Neuron (in vitro differentiated cells): ENCODE measurements at regions not wholly inside any gene's neighbourhood (a gene's known extent, or its start where the extent isn't known, plus 50 kb on each side); places are given as distances from the start of the nearest gene placed in this dataset.

Experiments
- H2AFZ ChIP-seq: one replicate; pipeline ENCODE4 v1.6.1; 2013; ENCODE audit warnings: low read depth, mild to moderate bottlenecking, inconsistent platforms, low read length, moderate library complexity
- H3K27me3 ChIP-seq: one replicate; pipeline ENCODE4 v1.6.1; 2013; ENCODE audit warnings: low read length; ENCODE audit not compliant: insufficient read depth
- H3K36me3 ChIP-seq: one replicate; pipeline ENCODE4 v1.6.1; 2013; ENCODE audit warnings: low read length; ENCODE audit not compliant: insufficient read depth
- H3K4me1 ChIP-seq: one replicate; pipeline ENCODE4 v1.6.1; 2013; ENCODE audit warnings: low read length; ENCODE audit not compliant: insufficient read depth
- H3K4me3 ChIP-seq: 2 replicates; pipeline ENCODE4 v1.5.1; 2013; ENCODE audit warnings: mild to moderate bottlenecking, low read length, moderate library complexity
- H3K9me3 ChIP-seq: one replicate; pipeline ENCODE4 v1.6.1; 2013; ENCODE audit warnings: low read length

DNA sequence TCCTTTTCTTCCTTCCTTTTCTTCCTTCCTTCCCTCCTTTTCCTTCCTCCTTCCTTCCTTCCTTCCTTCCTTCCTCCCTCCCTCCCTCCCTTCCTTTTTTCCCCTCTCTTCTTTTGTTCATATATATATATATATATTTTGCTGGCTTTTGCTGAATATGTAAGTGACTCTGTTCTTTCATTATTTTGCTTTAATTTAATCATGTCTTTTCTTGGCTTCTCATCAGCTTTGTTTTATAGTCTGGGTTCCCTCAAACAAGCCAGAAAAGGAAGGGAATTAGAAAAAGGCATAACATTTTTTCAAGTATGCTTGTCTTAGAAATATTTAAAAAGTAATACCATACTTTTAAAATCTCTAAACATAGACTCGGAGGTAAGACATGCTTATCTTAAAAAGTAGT, 219.9 kb upstream of the ATXN7L3B start:
- H3K36me3 ChIP-seq = no peaks in the 10 kb centered on the region
- no peaks in the 10 kb centered on the region for H3K27me3 ChIP-seq
- no peak overlapping the region for H3K4me3 ChIP-seq
- no peaks in the 10 kb centered on the region for H3K4me1 ChIP-seq
- no peaks in the 10 kb centered on the region for H3K9me3 ChIP-seq
- H2AFZ ChIP-seq = no peak overlapping the region

DNA sequence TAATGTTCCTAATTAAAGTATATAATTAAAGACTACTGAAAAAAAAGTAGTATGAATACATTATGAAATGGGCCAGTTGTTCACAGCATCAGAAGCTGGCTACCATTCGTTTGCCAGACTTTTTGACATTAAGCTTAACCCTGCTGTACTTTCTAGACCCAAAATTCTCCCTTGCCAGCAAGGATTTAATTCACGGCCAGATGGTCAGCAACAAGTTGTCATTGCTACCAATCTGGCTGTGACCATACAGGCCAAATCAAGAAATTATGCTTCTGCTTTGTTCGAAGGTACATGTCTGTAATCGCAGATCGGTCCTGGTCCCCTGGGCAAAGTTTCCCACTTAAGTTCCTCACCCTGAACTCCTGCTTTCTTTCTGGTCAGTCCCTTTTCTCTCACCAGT, 217.7 kb upstream of the ATXN7L3B start:
- H3K36me3 ChIP-seq = no peaks in the 10 kb centered on the region
- H3K9me3 ChIP-seq = no peaks in the 10 kb centered on the region
- H3K4me1 ChIP-seq = no peaks in the 10 kb centered on the region
- no peak overlapping the region for H2AFZ ChIP-seq
- no peak overlapping the region for H3K4me3 ChIP-seq
- no peaks in the 10 kb centered on the region for H3K27me3 ChIP-seq

- H3K27me3 ChIP-seq = no peaks in the 10 kb centered on the region
- no peak overlapping the region for H3K4me3 ChIP-seq
Observed at GRCh38 chr12:74321381-74321780, 216.3 kb upstream of the ATXN7L3B start.

DNA sequence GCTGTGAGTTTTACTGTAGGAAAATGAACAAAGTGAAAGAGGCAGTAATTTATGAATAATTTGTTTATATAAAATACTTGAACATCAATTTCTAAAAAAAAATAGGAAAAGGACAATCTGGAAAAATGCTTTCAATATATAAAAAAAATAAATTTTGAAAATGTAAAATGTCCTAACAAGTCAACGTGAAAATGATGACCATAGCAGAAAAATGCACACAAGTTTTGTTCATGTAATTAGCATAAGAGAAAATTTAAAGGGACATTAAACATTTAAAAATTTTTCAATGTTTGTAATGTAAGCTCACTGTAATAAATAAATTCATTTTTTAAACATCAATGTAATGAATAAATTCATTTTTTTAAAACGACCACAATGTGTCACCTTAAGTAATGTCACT, 214.8 kb upstream of the ATXN7L3B start:
- Histone ChIP-seq H3K9me3 (no peaks in the 10 kb centered on the region), H3K4me3 (no peak overlapping the region), H3K36me3 (no peaks in the 10 kb centered on the region), H3K4me1 (no peaks in the 10 kb centered on the region), H3K27me3 (no peaks in the 10 kb centered on the region), H2AFZ (no peak overlapping the region)

More at GRCh38 chr12:74321381-74321780, 216.3 kb upstream of the ATXN7L3B start:
- Histone ChIP-seq H3K4me1 (no peaks in the 10 kb centered on the region), H3K36me3 (no peaks in the 10 kb centered on the region), H3K9me3 (no peaks in the 10 kb centered on the region), H2AFZ (no peak overlapping the region)

DNA sequence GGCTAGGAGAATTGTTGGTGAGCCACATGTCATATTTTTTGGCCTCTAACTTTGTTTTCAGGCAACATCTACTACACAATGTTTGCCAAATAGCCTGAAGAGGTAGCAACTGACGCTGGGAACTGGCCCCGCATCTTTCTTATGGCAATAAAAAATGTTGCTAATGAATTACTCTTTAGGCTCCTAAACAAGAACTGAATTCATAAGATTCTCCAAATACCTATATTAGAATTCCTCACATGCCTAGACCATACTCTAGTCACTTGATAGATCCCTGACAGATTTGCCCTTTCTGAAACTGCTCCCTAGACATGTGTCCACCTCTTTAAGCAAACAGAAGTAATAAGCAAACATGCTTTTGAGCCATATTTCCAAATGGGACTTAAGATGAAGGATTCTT, 209.0 kb upstream of the ATXN7L3B start:
- H2AFZ ChIP-seq = no peak overlapping the region
- no peaks in the 10 kb centered on the region for H3K4me1 ChIP-seq
- no peak overlapping the region for H3K4me3 ChIP-seq
- no peaks in the 10 kb centered on the region for H3K36me3 ChIP-seq
- no peaks in the 10 kb centered on the region for H3K9me3 ChIP-seq
- no peaks in the 10 kb centered on the region for H3K27me3 ChIP-seq

DNA sequence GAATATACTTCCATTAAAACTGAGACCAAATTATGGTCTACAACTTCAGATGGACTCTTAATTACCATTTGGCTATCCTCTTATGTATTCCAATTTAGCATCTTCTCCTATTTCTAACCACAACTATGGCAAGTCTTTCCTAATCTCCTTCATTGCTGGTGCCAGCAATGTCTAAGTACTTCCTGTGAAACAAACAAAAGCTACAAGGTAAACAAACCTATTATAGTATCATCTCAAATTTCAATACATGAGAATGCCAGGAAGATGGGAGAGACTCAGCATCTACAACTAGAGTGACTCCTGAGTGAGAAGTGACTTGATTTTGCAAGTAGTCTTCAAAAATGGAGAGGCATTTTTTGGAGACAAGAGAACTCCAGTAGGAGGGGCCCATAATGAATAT, 202.9 kb upstream of the ATXN7L3B start:
- no peak overlapping the region for H2AFZ ChIP-seq
- H3K9me3 ChIP-seq = no peaks in the 10 kb centered on the region
- no peaks in the 10 kb centered on the region for H3K4me1 ChIP-seq
- H3K27me3 ChIP-seq = no peaks in the 10 kb centered on the region
- H3K36me3 ChIP-seq = no peaks in the 10 kb centered on the region
- H3K4me3 ChIP-seq = no peak overlapping the region

DNA sequence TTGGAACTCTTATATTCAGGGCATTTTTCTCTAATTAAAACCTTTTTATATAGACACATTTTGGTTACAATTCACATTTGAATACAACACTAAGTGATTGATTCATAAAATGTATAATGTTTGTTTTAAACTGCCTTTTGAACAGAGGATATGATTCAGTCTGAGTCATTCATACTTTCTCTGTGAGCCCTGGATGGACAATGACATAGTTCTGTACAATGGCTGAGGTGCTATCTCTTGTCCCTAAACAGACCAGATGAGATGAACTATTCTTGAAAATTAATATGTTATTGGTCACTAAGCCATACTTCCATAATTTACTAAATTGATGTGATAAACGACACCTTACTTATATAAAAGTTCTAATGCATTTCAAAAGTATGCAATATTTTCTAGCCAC, 199.7 kb upstream of the ATXN7L3B start:
- Histone ChIP-seq H3K27me3 (no peaks in the 10 kb centered on the region), H3K4me1 (no peaks in the 10 kb centered on the region), H2AFZ (no peak overlapping the region), H3K36me3 (no peaks in the 10 kb centered on the region), H3K4me3 (no peak overlapping the region), H3K9me3 (no peaks in the 10 kb centered on the region)

DNA sequence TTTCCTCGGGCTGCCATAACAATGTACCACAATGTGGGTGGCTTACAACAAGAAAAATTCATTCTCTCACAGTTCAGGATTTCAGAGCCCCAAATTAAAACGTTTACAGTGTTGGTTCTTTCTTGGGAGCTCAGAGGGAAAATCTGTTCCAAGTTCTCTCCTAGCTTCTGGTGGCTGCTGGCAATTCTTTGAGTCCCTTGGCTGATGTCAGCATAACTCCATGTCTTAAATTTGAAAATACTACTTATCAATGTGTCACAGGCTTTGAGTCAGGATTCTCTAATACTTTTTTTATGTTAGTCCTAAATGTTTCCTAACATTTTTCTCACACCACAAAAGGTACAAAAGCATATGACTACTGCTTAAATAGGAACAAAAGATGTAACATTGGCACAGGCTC, 198.4 kb upstream of the ATXN7L3B start:
- no peak overlapping the region for H2AFZ ChIP-seq
- no peaks in the 10 kb centered on the region for H3K4me1 ChIP-seq
- H3K36me3 ChIP-seq = no peaks in the 10 kb centered on the region
- H3K4me3 ChIP-seq = no peak overlapping the region
- H3K9me3 ChIP-seq = no peaks in the 10 kb centered on the region
- no peaks in the 10 kb centered on the region for H3K27me3 ChIP-seq

DNA sequence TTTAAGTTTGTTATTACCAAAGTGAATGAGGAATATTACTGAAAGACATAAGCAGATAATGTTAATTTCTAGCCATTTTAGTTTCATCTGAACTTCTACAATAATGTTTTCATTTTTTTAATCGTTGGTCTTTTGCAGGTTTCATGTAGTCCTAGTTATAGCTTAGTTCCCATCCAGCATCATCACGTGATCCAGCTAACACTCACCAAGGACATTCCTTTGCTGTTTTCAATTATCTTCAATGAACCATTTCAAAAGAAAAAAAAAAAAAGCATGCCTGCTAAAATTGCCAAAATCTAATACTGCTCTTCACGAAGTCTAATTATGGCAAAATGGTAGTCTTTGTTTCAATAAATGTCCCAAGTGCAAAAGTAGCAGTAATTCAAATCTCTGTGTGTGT, 187.7 kb upstream of the ATXN7L3B start:
- H2AFZ ChIP-seq = no peak overlapping the region
- H3K4me3 ChIP-seq = no peak overlapping the region
- H3K27me3 ChIP-seq = no peaks in the 10 kb centered on the region
- no peaks in the 10 kb centered on the region for H3K9me3 ChIP-seq
- no peaks in the 10 kb centered on the region for H3K36me3 ChIP-seq
- no peaks in the 10 kb centered on the region for H3K4me1 ChIP-seq

GRCh38 chr12:74365178-74365964, 172.3 kb upstream of the ATXN7L3B start:
- no peaks in the 10 kb centered on the region for H3K36me3 ChIP-seq
- H2AFZ ChIP-seq = no peak overlapping the region
- no peaks in the 10 kb centered on the region for H3K27me3 ChIP-seq
- no peaks in the 10 kb centered on the region for H3K9me3 ChIP-seq
- no peaks in the 10 kb centered on the region for H3K4me1 ChIP-seq
- no peak overlapping the region for H3K4me3 ChIP-seq

GRCh38 chr12:74370608-74371216, 166.9 kb upstream of the ATXN7L3B start:
- Histone ChIP-seq H2AFZ (no peak overlapping the region), H3K4me3 (no peak overlapping the region), H3K27me3 (no peaks in the 10 kb centered on the region), H3K36me3 (no peaks in the 10 kb centered on the region), H3K4me1 (no peaks in the 10 kb centered on the region), H3K9me3 (no peaks in the 10 kb centered on the region)

GRCh38 chr12:74379114-74379513, 158.5 kb upstream of the ATXN7L3B start:
- no peak overlapping the region for H2AFZ ChIP-seq
- no peaks in the 10 kb centered on the region for H3K27me3 ChIP-seq
- no peaks in the 10 kb centered on the region for H3K4me1 ChIP-seq
- no peaks in the 10 kb centered on the region for H3K36me3 ChIP-seq
- no peak overlapping the region for H3K4me3 ChIP-seq
- H3K9me3 ChIP-seq = no peaks in the 10 kb centered on the region

- Histone ChIP-seq H3K27me3 (no peaks in the 10 kb centered on the region), H2AFZ (no peak overlapping the region), H3K4me1 (no peaks in the 10 kb centered on the region), H3K4me3 (no peak overlapping the region), H3K36me3 (no peaks in the 10 kb centered on the region), H3K9me3 (no peaks in the 10 kb centered on the region)
Observed at GRCh38 chr12:74381958-74382357, 155.7 kb upstream of the ATXN7L3B start.

DNA sequence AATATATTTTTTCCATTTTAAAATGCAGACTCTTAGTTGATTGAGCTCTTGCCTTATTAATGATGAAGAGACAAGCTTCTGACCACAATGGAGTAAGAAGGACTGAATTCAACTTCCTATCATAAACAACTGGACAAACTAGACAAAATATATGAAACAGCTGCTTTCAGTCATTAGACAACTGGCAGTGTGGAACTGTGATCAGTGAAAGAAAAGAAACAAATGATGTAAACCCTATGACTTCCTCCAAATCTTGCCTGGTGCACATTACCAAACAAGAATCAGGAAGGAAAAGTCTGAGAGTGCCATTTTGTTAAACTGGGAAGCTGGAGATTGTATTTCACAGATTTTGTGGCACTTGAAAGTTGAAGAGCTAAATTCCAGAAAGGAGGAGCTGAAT, 154.7 kb upstream of the ATXN7L3B start:
- no peaks in the 10 kb centered on the region for H3K9me3 ChIP-seq
- H2AFZ ChIP-seq = no peak overlapping the region
- H3K27me3 ChIP-seq = no peaks in the 10 kb centered on the region
- H3K4me3 ChIP-seq = no peak overlapping the region
- H3K4me1 ChIP-seq = no peaks in the 10 kb centered on the region
- no peaks in the 10 kb centered on the region for H3K36me3 ChIP-seq
